ENCODE measurements at regions not wholly inside any gene's neighbourhood (a gene's known extent, or its start where the extent isn't known, plus 50 kb on each side); places are given as distances from the start of the nearest gene placed in this dataset.

GRCh38 chr1:5239911-5240310, 585.5 kb downstream of the AJAP1 start:
- TF ChIP-seq ZNF114 (CRISPR knock-in tag; IDR thresholded peaks at IDR 0.05) (no peak), CREB1 (CRISPR knock-in tag; IDR thresholded peaks at IDR 0.05; ENCODE audit: low read depth) (no peak), ZNF462 (CRISPR knock-in tag; IDR thresholded peaks at IDR 0.05) (no peak), NANOG (IDR thresholded peaks at IDR 0.05; ENCODE audit: borderline replicate concordance) (no peak), ETS1 (IDR thresholded peaks at IDR 0.05) (no peak), JUNB (IDR thresholded peaks at IDR 0.05; ENCODE audit: unreplicated experiment) (no peak), EZH2 (IDR thresholded peaks at IDR 0.05; ENCODE audit: low read depth, unreplicated experiment) (no peak), EZH2phosphoT487 (IDR thresholded peaks at IDR 0.05; ENCODE audit: unreplicated experiment) (no peak), ZNF331 (CRISPR knock-in tag; IDR thresholded peaks at IDR 0.05; ENCODE audit: low read depth) (no peak), POLR2AphosphoS5 (IDR thresholded peaks at IDR 0.05; ENCODE audit: low read depth) (no peak), STAT1 (IDR thresholded peaks at IDR 0.05; ENCODE audit: unreplicated experiment) (no peak), CTCF (conservative IDR thresholded peaks at IDR 0.05; ENCODE audit: low read depth in 2 of 2) (no peak)
- TF ChIP-seq, protein P1, sequence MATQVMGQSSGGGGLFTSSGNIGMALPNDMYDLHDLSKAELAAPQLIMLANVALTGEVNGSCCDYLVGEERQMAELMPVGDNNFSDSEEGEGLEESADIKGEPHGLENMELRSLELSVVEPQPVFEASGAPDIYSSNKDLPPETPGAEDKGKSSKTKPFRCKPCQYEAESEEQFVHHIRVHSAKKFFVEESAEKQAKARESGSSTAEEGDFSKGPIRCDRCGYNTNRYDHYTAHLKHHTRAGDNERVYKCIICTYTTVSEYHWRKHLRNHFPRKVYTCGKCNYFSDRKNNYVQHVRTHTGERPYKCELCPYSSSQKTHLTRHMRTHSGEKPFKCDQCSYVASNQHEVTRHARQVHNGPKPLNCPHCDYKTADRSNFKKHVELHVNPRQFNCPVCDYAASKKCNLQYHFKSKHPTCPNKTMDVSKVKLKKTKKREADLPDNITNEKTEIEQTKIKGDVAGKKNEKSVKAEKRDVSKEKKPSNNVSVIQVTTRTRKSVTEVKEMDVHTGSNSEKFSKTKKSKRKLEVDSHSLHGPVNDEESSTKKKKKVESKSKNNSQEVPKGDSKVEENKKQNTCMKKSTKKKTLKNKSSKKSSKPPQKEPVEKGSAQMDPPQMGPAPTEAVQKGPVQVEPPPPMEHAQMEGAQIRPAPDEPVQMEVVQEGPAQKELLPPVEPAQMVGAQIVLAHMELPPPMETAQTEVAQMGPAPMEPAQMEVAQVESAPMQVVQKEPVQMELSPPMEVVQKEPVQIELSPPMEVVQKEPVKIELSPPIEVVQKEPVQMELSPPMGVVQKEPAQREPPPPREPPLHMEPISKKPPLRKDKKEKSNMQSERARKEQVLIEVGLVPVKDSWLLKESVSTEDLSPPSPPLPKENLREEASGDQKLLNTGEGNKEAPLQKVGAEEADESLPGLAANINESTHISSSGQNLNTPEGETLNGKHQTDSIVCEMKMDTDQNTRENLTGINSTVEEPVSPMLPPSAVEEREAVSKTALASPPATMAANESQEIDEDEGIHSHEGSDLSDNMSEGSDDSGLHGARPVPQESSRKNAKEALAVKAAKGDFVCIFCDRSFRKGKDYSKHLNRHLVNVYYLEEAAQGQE (IDR thresholded peaks at IDR 0.05; ENCODE audit: unreplicated experiment) = no peak
- no peaks in the 10 kb centered on the region; the same call in 1 of the 2 replicates for H3K36me3 ChIP-seq (ENCODE audit: insufficient read depth)
- no peaks in the 10 kb centered on the region for H3K27me3 ChIP-seq (ENCODE audit: insufficient read depth)
- no peaks in the 10 kb centered on the region for H3K4me1 ChIP-seq (ENCODE audit: insufficient read depth)
- H3K4me2 ChIP-seq = no peak overlapping the region
- peaks cover 2% of the 10 kb centered on the region for H3K27me3 Mint-ChIP-seq (ENCODE audit: insufficient read depth, low read depth, poor library complexity)
- no peaks in the 10 kb centered on the region for H3K79me2 ChIP-seq (replicated peaks; ENCODE audit: insufficient read depth)
- no peak overlapping the region for H2AFZ ChIP-seq
- DNase-seq (ENCODE audit: low spot score) (no peak), ATAC-seq (no peak)
- H3K4me3 Mint-ChIP-seq = no peak overlapping the region
- no peaks in the 10 kb centered on the region for H3F3A ChIP-seq (replicated peaks; ENCODE audit: low read depth)
- H3K9me2 ChIP-seq (ENCODE audit: insufficient read depth) = no peaks in the 10 kb centered on the region
- peaks cover 10% of the 10 kb centered on the region for H3K4me1 Mint-ChIP-seq
- H3K36me3 Mint-ChIP-seq (ENCODE audit: low read depth) = peaks cover 6% of the 10 kb centered on the region; the same call in 2 of the 3 replicates
- H3K4me3 ChIP-seq = no peak overlapping the region
- H3K27ac Mint-ChIP-seq = no peak overlapping the region
- no peak overlapping the region for H3K27ac ChIP-seq (ENCODE audit: low read depth)
- H4K20me1 ChIP-seq (replicated peaks; ENCODE audit: insufficient read depth) = no peaks in the 10 kb centered on the region
- peaks cover 6% of the 10 kb centered on the region for H3K9me3 Mint-ChIP-seq
